Skeletal muscle tissue (tissue), 3 donors: ENCODE measurements at regions not wholly inside any gene's neighbourhood (a gene's known extent, or its start where the extent isn't known, plus 50 kb on each side); places are given as distances from the start of the nearest gene placed in this dataset.

Source experiments
- H3K27ac ChIP-seq: one replicate; pipeline ENCODE4 v1.7.0; 2013; ENCODE audit warnings: mild to moderate bottlenecking, low read depth, low read length, inconsistent platforms
- H3K27me3 ChIP-seq, 3 donors: one replicate each; pipeline ENCODE4 v1.7.0; 2013; ENCODE audit warnings: low read length in 3 of 3; ENCODE audit not compliant: control insufficient read depth in 3 of 3, insufficient read depth in 3 of 3
- H3K36me3 ChIP-seq, 3 donors: one replicate each; pipeline ENCODE4 v1.7.0; 2013; ENCODE audit warnings: low read length in 3 of 3; ENCODE audit not compliant: control insufficient read depth in 3 of 3, insufficient read depth in 3 of 3
- H3K4me1 ChIP-seq, 3 donors: one replicate each; pipeline ENCODE4 v1.7.0; 2013; ENCODE audit warnings: low read length in 3 of 3, mild to moderate bottlenecking in 3 of 3; ENCODE audit not compliant: control insufficient read depth in 3 of 3, insufficient read depth in 3 of 3
- H3K4me3 ChIP-seq, 3 donors: one replicate each; pipeline ENCODE4 v1.7.0; 2013; ENCODE audit warnings: low read length in 3 of 3
- H3K9ac ChIP-seq, 3 donors: one replicate each; pipeline ENCODE4 v1.7.0; 2013; ENCODE audit warnings: low read length in 3 of 3, mild to moderate bottlenecking in 3 of 3, moderate library complexity in 2 of 3, low read depth in 1 of 3
- H3K9me3 ChIP-seq, 3 donors: one replicate each; pipeline ENCODE4 v1.7.0; 2013; ENCODE audit warnings: low read length in 3 of 3; ENCODE audit not compliant: control insufficient read depth in 3 of 3
- donor health status: Osteomylitis.

DNA sequence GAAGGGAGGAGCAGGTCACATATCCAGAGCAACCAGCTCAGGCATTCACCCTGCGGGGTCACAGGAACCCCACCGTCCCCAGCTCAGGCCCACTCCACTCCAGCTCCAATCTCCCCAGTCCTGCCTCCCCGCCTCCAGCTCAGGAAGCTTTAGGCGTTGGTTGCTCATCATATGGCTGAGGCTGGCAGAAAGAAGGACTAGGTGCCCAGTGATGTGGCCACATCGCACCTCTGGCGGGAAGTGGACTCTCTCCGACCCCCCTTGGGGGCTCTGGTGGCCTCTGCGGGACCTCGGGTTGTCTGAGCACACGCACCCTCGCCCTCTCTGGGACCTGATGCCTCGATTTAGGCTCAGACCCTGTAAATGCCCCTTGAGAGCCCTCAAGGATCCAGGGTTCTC lies 187.7 kb downstream of the ZFP36L2 start:
- Histone ChIP-seq H3K9me3 (no peaks in the 10 kb centered on the region), H3K27me3 (no peaks in the 10 kb centered on the region), H3K4me1 (no peaks in the 10 kb centered on the region), H3K9ac (no peak overlapping the region), H3K4me3 (no peak overlapping the region), H3K36me3 (no peaks in the 10 kb centered on the region), H3K27ac (no peak overlapping the region)

DNA sequence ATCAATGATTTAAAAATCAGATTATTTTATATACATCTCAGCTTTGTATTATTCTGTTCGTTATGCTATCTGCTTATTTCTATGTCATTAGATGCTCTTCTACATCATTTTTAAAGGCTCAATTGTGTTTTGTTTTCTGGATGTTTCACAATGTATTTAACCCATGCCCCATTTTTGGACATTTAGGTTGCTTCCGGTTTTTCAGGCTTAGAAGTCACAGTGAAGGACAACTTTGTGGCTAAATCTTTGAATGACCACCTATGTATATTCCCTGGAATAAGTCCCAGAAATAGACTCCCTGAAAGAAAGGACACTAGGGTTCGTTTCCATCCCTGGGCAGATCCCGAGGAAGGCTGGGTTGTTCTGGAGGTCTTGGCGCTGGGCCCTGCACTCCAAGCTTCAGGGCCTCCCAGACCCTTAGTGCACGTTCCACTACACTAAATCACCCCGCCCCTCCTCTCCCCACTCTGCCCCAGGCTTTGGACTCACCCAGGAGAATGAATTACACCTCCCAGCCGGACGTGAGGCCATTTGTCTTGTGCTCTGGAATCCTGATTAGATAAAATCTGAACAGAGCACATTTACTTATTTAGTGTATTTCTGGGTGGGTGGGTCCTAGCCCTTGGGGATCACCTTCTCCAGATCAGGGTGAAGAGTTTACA lies 188.2 kb downstream of the ZFP36L2 start:
- H3K9me3 ChIP-seq = no peaks in the 10 kb centered on the region
- H3K4me1 ChIP-seq = peaks cover 0 to under 1% (median 0%) of the 10 kb centered on the region in 3 donors
- H3K27me3 ChIP-seq = no peaks in the 10 kb centered on the region
- H3K9ac ChIP-seq = no peak overlapping the region
- H3K4me3 ChIP-seq = no peak overlapping the region
- H3K27ac ChIP-seq = no peak overlapping the region
- H3K36me3 ChIP-seq = no peaks in the 10 kb centered on the region

DNA sequence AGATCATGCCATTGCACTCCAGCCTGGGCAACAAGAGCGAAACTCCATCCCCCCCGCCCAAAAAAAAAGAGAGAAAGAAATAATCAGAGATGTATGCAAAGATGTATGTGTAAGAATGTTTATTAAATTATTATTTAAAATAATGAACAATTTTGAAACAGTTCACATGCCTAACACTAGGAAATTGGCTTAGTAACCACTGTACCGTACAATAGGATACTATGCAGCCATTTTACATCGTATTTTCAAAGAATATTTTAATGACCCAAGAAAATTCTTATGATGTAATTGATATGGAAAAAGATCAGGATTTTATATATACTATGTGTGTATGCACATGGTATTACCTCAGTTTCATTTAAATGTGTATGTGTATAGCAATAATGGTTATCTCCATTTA lies 190.5 kb downstream of the ZFP36L2 start:
- no peak overlapping the region for H3K27ac ChIP-seq
- no peak overlapping the region for H3K9ac ChIP-seq
- no peaks in the 10 kb centered on the region for H3K9me3 ChIP-seq
- H3K36me3 ChIP-seq = no peaks in the 10 kb centered on the region
- H3K4me1 ChIP-seq = peaks cover 11 to 13% (median 13%) of the 10 kb centered on the region in 3 donors
- no peak overlapping the region for H3K4me3 ChIP-seq
- H3K27me3 ChIP-seq = no peaks in the 10 kb centered on the region

DNA sequence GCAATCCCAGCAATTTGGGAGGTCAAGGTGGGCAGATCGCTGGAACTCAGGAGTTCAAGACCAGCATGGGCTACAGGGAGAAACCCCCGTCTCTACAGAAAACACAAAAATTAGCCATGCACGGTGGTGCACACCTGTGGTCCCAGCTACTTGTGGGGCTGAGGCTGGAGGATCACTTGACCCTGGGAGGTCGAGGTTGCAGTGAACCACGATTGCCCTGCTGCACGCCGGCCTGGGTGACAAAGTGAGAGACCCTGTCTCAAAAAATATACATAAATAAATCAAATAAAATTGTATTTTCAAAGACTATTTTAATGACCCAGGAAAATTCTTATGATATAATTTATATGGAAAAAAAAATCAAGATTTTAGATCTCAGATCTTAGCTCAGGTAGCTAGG lies 191.5 kb downstream of the ZFP36L2 start:
- no peaks in the 10 kb centered on the region for H3K27me3 ChIP-seq
- no peaks in the 10 kb centered on the region for H3K36me3 ChIP-seq
- H3K9me3 ChIP-seq = no peaks in the 10 kb centered on the region
- no peak overlapping the region for H3K9ac ChIP-seq
- peaks cover 11 to 13% (median 13%) of the 10 kb centered on the region in 3 donors for H3K4me1 ChIP-seq
- H3K4me3 ChIP-seq = no peak overlapping the region
- no peak overlapping the region for H3K27ac ChIP-seq

GRCh38 chr2:43034242-43034619 lies 192.2 kb downstream of the ZFP36L2 start:
- H3K9me3 ChIP-seq = no peaks in the 10 kb centered on the region
- no peaks in the 10 kb centered on the region for H3K27me3 ChIP-seq
- H3K36me3 ChIP-seq = no peaks in the 10 kb centered on the region
- H3K9ac ChIP-seq = no peak overlapping the region
- peaks cover 11 to 13% (median 13%) of the 10 kb centered on the region in 3 donors for H3K4me1 ChIP-seq
- H3K27ac ChIP-seq = no peak overlapping the region
- no peak overlapping the region for H3K4me3 ChIP-seq

- H3K27ac ChIP-seq = no peak overlapping the region
- peaks cover 11 to 13% (median 13%) of the 10 kb centered on the region in 3 donors for H3K4me1 ChIP-seq
These were observed 192.8 kb downstream of the ZFP36L2 start for GRCh38 chr2:43033466-43034241.

GRCh38 chr2:43033016-43033270 lies 193.5 kb downstream of the ZFP36L2 start:
- Histone ChIP-seq H3K27me3 (no peaks in the 10 kb centered on the region), H3K4me3 (no peak overlapping the region), H3K4me1 (peaks cover 11 to 13% (median 13%) of the 10 kb centered on the region in 3 donors), H3K36me3 (no peaks in the 10 kb centered on the region), H3K9me3 (no peaks in the 10 kb centered on the region), H3K27ac (no peak overlapping the region), H3K9ac (no peak overlapping the region)

More at GRCh38 chr2:43033466-43034241, 192.8 kb downstream of the ZFP36L2 start:
- no peak overlapping the region for H3K4me3 ChIP-seq
- no peaks in the 10 kb centered on the region for H3K27me3 ChIP-seq
- no peak overlapping the region for H3K9ac ChIP-seq
- no peaks in the 10 kb centered on the region for H3K36me3 ChIP-seq
- no peaks in the 10 kb centered on the region for H3K9me3 ChIP-seq

DNA sequence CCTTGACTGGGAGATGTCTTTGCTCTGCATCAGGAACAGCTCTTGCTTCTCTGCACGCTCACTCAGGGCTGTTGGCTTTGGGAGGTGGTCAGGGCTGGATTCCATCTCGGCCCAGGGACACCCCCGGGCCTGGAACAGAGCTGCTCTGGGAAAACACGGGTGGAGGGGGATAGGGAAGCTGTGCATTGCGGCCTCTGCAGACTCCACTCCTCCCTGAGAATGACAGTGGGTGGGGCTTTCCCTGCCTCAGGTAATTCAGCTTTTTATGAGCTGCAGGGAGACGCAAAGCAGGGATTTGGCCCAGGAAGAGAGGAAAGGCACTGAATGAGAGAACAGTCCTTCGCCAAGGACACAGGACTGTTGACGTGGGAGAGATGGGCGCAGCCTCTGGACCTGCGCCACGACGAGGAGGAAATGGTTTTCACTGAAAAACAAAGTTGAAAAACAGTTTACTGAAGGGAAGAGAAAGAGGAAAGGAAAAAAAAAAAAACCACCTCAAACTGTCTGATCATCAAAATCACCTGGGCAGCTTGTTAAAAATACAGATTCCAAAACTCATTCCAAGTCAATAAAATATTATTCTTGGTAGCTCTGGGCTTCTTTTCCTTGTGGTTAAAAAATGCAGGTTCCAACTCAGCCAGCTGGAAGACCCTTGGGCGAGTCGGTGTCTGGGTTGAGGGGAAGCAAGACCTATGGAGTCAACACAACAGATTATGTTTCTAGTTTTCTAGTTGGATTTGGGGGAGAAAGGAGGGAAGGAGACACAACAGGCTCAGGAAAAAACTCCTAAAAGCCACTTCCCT lies 194.0 kb downstream of the ZFP36L2 start:
- Histone ChIP-seq H3K27me3 (no peaks in the 10 kb centered on the region), H3K9me3 (no peaks in the 10 kb centered on the region), H3K27ac (peak overlapping the region; percentile 25), H3K4me1 (peaks cover 11 to 14% (median 14%) of the 10 kb centered on the region in 3 donors), H3K4me3 (peak overlapping the region in 1 of 3 donors; percentile 22), H3K36me3 (no peaks in the 10 kb centered on the region), H3K9ac (peak overlapping the region in 1 of 3 donors; percentile 33)

GRCh38 chr2:43031471-43032212 lies 194.8 kb downstream of the ZFP36L2 start:
- H3K4me3 ChIP-seq = no peak overlapping the region
- peaks cover 13 to 21% (median 20%) of the 10 kb centered on the region in 3 donors for H3K4me1 ChIP-seq
- H3K27me3 ChIP-seq = no peaks in the 10 kb centered on the region
- H3K36me3 ChIP-seq = no peaks in the 10 kb centered on the region
- H3K9me3 ChIP-seq = no peaks in the 10 kb centered on the region
- H3K27ac ChIP-seq = no peak overlapping the region
- H3K9ac ChIP-seq = peak overlapping the region in 1 of 3 donors; percentile 33
